ENCODE measurements at regions not wholly inside any gene's neighbourhood (a gene's known extent, or its start where the extent isn't known, plus 50 kb on each side); places are given as distances from the start of the nearest gene placed in this dataset.
"Not testable (repeated sequence)": the region's sequence is repeated elsewhere in the genome, so short reads cannot be mapped to it uniquely, and the experiment has no call there.

DNA sequence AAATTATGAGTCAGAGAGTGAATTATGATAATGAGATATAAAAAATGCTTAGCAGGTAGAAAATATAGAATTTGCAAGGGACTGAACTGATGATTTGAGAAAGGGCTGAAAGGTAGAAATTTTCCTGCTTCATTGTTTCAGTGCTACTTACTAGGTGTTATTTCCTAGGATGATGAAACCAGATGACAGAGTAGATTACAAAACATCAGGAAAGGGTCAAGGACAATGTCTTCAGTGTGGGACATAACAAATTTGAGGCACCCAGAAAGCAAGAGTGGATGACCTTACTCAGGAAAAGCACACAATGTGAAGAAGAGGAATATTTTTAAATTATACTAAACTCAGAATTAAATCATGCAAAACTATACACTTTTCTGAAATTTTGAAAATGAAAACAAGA is 102.1 kb downstream of the SHCBP1 start:
- intact Hi-C loops (cut with DNase I, micrococcal nuclease) = no loop called here
- ATAC-seq = no peak
- no peak for DNase-seq

DNA sequence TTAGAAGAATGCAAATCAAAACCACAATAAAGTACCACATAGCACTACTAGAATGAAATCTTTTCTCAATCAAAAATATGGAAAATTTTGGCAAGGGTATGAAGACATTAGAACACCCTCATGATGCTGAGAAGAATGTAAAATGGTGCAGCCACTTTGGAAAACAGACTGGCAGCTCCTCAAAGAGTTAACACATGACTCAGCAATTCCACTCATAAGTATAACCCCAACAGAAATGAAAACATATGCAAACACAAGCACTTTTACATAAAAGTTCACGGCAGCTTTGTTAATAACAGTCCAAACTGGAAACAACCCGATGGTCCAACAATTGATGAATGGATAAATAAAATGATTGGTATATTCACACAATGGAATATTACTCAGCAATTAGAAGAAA is 124.5 kb downstream of the SHCBP1 start:
- ATAC-seq (no peak), DNase-seq (no peak)
- intact Hi-C loops (cut with DNase I, micrococcal nuclease) = no loop called here

DNA sequence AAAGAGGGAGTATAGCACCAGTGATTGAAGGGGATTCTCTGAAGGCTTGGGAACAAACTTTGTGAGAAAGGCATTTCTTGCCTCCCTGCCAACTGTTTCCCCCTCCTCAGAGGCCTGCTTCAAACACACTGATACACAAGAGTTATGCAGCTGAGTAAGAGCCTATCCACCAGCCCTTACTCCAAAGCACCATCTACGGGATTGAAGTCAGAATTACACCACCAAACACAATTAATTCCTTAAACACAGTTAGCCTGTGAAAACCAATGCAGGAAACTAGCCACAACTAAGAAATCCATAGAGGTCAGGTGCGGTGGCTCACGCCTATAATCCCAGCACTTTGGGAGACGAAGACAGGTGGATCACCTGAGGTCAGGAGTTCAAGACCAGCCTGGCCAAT is 138.3 kb downstream of the SHCBP1 start:
- DNase-seq (no peak), ATAC-seq (no peak)
- intact Hi-C loops (cut with DNase I, micrococcal nuclease) = no loop called here

DNA sequence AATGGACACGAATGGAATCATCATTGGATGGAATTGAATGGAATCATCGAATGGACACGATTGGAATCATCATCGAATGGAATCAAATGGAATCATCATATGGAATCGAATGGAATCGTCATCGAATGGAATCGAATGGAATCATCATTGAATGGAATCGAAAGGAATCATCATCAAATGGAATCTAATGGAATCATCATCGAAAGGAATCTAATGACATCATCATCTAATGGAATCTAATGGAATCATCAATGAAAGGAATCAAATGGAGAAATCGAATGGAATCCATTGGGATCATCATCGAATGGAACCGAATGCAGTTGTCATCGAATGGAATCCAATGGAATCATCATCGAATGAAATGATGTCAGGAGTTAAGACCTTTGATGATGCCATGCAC is 154.9 kb downstream of the SHCBP1 start:
- intact Hi-C loops (cut with DNase I, micrococcal nuclease) = no loop called here
- ATAC-seq = no peak
- DNase-seq = no peak

DNA sequence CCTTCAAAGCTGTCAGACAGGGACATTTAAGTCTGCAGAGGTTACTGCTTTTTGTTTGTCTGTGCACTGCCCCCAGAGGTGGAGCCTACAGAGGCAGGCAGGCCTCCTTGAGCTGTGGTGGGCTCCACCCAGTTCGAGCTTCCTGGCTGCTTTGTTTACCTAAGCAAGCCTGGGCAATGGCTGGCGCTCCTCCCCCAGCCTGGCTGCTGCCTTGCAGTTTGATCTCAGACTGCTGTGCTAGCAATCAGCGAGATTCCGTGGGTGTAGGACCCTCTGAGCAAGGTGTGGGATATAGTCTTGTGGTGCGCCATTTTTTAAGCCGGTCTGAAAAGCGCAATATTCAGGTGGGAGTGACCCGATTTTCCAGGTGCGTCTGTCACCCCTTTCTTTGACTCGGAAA is 166.4 kb downstream of the SHCBP1 start:
- intact Hi-C loops (cut with DNase I, micrococcal nuclease); ATAC-seq; DNase-seq: not testable (repeated sequence)

DNA sequence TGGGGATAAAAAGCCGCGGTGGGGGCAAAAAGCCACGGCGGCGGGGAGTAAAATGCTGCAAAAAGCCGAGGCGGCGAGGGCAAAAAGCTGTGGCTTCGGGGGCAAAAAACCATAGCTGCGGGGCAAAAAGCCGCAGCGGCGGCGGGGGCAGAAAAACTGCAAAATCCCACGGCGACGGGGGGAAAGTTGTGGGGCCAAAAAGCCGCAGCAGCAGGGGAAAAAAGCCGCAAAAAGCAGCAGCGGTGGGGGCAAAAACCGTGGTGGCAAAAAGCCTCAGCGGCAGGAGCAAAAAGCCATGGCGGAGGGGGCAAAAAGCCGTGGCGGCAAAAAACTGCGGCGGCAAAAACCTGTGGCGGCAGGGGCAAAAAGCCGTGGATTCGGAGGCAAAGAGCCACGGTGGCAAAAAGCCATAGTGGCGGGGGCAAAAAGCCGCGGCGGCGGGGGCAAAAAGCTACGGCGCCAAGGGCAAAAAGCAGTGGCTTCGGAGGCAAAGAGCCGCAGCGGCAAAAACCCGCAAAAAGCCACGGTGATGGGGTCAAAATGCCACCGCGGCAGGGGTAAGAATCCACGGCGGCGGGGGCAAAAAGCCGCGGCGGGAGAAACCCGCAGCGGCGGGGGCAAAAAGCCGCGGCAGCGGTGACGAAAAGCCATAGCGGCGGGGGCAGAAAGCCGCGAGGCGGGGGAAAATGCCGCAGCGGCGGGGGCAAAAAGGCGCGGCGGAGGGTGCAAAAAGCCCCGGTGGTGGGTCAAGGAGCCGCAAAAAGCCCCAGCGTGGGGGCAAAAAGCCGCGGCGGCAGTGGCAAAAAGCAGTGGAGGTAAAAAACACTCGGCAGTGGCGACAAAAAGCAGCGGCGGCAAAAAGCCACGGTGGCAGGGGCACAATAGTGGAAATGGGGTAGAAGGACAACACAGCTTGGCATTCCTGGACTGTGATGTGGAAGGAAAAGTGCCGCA is 192.8 kb downstream of the SHCBP1 start:
- intact Hi-C loops (cut with DNase I, micrococcal nuclease) = no loop called here
- DNase-seq (no peak), ATAC-seq (no peak)

DNA sequence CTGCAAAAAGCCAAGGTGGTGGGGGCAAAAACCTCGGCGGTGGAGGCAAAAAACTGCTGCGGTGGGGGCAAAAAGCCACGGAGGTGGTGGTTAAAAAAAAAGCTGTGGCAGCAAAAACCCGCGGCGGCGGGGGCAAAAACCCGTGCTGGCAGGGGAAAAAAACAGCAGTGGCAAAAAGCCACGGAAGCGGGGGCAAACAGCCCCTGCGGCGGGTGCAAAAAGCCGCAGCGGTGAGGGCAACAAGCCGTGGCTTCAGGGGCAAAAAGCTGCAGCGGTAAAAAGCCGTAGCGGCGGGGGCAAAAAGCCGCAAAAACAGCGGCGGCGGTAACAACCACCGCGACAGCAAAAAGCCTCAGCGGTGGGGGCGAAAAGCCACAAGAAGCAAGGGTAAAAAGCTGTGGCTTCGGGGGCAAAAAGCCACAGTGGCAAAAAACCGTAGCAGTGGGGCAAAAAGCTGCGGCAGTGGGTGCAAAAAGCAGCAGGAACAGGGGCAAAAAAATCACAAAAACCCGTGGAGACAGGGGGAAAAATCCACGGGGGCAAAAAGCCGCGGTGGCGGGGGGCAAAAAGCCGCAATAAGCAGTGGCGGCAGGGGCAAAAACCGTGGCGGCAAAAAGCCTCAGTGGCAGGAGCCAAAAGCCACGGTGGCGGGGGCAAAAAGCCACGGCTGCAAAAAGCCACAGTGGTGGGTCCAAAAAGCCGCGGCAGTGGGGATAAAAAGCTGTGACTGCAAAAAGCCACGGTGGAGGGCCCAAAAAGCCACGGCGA is 193.7 kb downstream of the SHCBP1 start:
- ATAC-seq (no peak), DNase-seq (no peak)
- intact Hi-C loops (cut with DNase I, micrococcal nuclease) = no loop called here

DNA sequence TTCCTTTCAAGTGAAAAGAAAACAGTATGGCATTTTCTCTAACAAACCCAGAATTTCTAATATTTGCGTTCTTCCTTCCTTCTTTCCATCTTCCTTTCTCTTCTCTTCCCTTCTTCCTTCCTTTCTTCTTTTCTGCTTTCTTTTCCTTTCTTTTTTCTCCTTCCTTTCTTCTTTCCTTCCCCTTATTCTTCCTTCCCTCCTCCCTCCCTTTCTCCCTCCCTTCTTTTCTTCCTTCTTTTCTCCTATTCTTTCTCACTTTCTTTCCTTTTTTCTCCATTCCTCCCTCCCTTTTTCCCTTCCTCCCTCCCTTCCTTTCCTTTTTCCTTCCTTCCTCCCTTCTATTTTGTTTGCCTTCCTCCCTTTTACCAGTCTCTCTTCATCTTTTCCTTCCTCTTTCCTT is 194.8 kb downstream of the SHCBP1 start:
- ATAC-seq = no peak
- intact Hi-C loops (cut with DNase I, micrococcal nuclease) = no loop called here
- DNase-seq = no peak

DNA sequence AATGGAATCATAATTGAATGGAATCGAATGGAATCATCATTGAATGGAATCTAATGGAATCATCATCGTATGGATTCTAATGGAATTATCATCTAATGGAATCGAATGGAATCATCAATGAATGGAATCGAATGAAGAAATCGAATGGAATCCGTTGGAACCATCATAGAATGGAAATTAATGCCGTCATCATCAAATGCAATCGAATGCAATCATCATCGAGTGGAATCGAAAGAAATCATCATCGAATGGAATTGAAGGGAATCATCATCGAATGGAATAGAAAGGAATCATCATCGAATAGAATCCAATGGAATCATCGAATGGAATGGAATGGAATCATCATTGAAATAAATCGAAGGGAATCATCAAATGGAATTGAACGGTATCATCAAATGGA is 217.2 kb downstream of the SHCBP1 start:
- DNase-seq (no peak), ATAC-seq (no peak)
- intact Hi-C loops (cut with DNase I, micrococcal nuclease) = no loop called here

DNA sequence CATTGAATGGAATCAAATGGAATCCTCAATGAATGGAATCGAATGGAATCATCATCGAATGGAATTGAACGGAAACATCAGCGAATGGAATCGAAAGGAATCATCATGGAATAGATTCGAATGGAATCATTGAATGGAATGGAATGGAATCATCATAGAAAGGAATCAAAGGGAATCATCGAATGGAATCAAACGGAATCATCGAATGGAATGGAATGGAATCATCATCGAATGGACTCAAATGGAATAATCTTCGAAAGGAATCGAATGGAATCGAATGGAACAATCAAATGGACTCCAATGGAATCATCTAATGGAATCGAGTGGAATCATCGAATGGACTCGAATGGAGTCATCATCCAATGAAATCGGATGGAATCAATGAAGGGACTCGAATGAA is 222.6 kb downstream of the SHCBP1 start:
- intact Hi-C loops (cut with DNase I, micrococcal nuclease); DNase-seq; ATAC-seq: not testable (repeated sequence)

DNA sequence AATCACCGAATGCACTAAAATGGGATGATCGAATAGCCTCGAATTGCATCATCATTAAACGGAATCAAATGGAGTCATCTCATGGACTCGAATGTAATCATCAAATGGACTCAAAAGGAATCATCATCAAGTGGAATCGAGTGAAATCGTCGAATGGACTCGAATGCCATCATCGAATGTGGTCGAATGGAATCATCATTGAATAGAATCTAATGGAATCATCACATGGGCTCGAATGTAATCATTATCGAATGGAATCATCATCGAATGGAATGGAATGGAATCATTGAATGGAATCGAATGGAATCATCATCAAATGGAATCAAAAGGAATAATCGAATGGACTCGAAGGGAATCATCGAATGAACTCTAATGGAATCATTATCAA is 224.3 kb downstream of the SHCBP1 start:
- intact Hi-C loops (cut with DNase I, micrococcal nuclease); DNase-seq; ATAC-seq: not testable (repeated sequence)

DNA sequence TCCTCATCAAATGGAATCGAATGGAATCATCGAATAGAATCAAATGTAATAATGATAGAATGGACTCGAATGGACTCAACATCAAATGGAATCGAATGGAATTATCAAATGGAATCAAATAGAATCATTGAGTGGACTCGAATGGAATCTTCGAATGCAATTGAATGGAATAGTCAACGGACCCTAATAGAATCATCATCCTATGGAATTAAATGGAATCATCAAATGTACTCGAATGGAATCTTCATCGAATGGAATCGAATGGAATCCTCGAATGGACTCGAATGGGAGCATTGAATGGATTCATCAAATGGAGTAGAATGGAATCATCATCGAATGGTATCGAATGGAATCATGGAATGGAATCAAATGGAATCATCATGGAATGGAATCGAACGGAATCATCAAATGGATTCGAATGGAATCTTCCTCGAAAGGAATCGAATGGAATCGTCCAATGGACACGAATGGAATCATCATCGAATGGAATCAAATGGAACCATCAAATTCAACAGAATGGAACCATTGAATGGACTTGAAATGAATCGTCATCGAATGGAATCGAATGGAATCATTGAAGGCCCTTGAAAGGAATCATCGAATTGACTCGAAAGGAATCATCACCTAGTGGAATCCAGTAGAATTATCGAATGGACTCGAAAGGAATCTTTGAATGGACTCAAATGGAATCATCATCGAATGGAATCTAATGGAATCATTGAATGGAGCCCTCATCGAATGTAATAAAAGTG is 224.9 kb downstream of the SHCBP1 start:
- intact Hi-C loops (cut with DNase I, micrococcal nuclease); ATAC-seq; DNase-seq: not testable (repeated sequence)

DNA sequence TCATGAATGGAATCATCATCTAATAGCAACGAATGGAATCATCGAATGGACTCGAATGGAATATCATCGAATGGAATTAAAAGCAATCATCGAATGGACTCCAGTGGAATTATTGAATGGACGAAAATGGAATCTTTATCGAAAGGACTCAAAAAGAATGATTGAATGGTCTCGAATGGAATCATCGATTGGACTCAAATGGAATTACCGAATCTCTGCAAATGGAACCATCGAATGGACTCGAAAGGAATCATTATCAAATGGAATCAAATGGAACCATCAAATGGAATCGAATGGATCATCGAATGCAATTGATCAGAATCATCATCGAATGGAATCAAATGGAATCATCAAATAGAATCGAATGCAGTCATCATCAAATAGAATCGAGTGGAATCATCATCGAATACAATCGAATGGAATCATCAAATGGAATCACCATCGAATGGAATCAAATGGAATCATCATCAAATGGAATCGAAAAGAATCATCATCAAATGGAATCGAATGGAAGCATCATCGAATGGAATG is 225.7 kb downstream of the SHCBP1 start:
- ATAC-seq; DNase-seq; intact Hi-C loops (cut with DNase I, micrococcal nuclease): not testable (repeated sequence)

DNA sequence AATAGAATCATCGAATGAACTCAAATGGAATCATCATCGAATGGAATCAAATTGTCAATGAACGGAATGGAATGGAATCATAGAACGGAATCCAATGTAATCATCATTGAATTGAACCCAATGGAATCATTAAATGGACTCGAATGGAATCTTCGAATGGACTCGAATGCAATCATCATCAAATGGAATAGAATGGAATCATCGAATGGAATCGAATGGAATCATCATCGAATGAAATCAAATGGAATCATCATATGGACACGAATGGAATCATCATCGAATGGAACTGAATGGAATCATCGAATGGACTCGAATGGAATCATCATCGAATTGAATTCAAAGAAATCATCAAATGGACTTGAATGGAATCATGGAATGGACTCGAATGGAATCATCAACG is 226.2 kb downstream of the SHCBP1 start:
- intact Hi-C loops (cut with DNase I, micrococcal nuclease); DNase-seq; ATAC-seq: not testable (repeated sequence)

DNA sequence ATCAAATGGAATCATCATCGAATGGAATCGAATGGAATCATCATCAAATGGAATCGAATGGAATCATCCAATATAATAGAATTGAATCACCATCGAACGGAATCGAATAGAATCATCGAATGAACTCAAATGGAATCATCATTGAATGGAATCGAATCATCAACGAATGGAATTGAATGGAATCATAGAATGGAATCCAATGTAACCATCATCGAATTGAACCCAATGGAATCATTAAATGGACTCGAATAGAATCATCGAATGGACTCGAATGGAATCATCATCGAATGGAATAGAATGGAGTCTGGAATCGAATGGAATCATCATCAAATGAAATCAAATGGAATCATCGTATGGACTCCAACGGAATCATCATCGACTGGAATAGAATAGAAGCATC is 227.0 kb downstream of the SHCBP1 start:
- ATAC-seq; intact Hi-C loops (cut with DNase I, micrococcal nuclease); DNase-seq: not testable (repeated sequence)

DNA sequence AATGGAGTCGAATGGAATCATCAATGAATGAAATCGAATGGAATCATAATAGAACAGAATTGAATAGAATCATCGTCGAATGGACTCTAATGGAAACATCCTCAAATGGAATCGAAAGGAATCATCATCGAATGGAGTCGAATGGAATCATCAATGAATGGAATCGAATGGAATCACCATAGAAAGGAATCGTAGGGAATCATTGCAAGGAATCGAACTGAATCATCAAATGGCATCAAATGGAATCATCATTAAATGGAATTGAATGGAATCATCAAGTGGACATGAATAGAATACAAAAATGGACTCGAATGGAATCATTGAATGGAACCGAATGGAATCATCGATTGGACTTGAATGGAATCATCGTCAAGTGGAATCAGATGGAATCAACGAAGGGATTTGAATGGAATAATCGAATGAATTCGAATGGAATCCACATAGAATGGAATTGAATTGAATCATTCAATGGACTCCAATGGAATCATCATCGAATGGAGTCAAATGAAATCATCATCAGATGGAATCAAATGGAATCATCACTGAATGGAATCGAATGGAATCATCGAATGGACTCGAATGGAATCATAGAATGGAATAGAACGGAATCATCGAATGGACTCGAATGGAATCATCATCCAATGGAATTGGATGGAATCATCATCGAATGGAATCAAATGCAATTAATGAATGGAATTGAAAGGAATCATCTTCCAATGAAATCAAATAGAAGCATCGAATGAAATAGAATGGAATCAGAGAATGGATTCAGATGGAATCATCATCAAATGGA is 228.1 kb downstream of the SHCBP1 start:
- intact Hi-C loops (cut with DNase I, micrococcal nuclease); DNase-seq; ATAC-seq: not testable (repeated sequence)

DNA sequence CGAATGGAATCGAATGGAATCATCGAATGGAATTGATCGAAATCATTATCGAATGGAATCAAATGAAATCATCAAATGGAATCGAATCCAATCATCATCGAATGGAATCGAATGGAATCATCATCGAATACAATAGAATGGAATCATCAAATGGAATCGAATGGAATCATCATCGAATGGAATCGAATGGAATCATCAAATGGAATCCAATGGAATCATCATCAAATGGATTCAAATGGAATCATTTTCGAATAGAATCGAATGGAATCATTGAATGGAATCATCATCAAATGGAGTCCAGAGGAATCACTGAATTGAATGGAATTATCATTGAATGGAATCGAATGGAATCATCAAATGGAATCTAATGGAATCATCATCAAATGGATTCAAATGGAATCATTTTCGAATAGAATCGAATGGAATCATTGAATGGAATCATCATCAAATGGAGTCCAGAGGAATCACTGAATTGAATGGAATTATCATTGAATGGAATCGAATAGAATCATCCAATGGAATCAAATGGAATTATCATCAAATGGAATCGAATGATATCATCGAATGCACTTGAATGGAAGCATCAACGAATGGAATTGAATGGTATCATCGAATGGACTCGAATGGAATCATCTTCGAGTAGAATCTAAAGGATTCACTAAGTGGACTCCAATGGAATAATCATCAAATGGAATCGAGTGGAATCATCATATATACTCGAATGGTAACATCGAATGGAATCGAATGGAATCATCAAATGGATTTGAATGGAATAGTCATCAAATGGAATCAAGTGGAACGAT is 230.3 kb downstream of the SHCBP1 start:
- ATAC-seq = peak; percentile 4

More for the DNA sequence above, 230.3 kb downstream of the SHCBP1 start:
- intact Hi-C loops (cut with DNase I, micrococcal nuclease); DNase-seq: not testable (repeated sequence)

All from left colon (tissue), 2 donors.